ENCODE measurements at regions not wholly inside any gene's neighbourhood (a gene's known extent, or its start where the extent isn't known, plus 50 kb on each side); places are given as distances from the start of the nearest gene placed in this dataset.
"Not testable (repeated sequence)": the region's sequence is repeated elsewhere in the genome, so short reads cannot be mapped to it uniquely, and the experiment has no call there.

- DNase-seq (ENCODE audit: low read depth): no peak
Observed at GRCh38 chr10:126722726-126723125, 52.2 kb upstream of the C10orf90 start.

GRCh38 chr10:126723226-126723625 lies 52.7 kb upstream of the C10orf90 start:
- DNase-seq (ENCODE audit: low read depth): no peak

GRCh38 chr10:126729314-126729870 lies 58.9 kb upstream of the C10orf90 start:
- no peak for DNase-seq (ENCODE audit: low read depth)

GRCh38 chr10:126730856-126731609 lies 60.5 kb upstream of the C10orf90 start:
- no peak for DNase-seq (ENCODE audit: low read depth)

GRCh38 chr10:126731610-126731990 lies 61.1 kb upstream of the C10orf90 start:
- no peak for DNase-seq (ENCODE audit: low read depth)

- DNase-seq (ENCODE audit: low read depth): no peak
Observed at GRCh38 chr10:126732308-126732707, 61.8 kb upstream of the C10orf90 start.

GRCh38 chr10:126732868-126733267 lies 62.4 kb upstream of the C10orf90 start:
- no peak for DNase-seq (ENCODE audit: low read depth)

- no peak for DNase-seq (ENCODE audit: low read depth)
Observed at GRCh38 chr10:126734015-126734414, 63.5 kb upstream of the C10orf90 start.

GRCh38 chr10:126734967-126735366 lies 64.5 kb upstream of the C10orf90 start:
- DNase-seq (ENCODE audit: low read depth): no peak

- DNase-seq (ENCODE audit: low read depth): no peak
Observed at GRCh38 chr10:126736142-126736541, 65.6 kb upstream of the C10orf90 start.

GRCh38 chr10:126736727-126737126 lies 66.2 kb upstream of the C10orf90 start:
- no peak for DNase-seq (ENCODE audit: low read depth)

GRCh38 chr10:126738001-126738400 lies 67.5 kb upstream of the C10orf90 start:
- no peak for DNase-seq (ENCODE audit: low read depth)

GRCh38 chr10:126744571-126744970 lies 74.1 kb upstream of the C10orf90 start:
- DNase-seq (ENCODE audit: low read depth): no peak

- DNase-seq (ENCODE audit: low read depth): peak; percentile 2
Observed at GRCh38 chr10:126749015-126749655, 78.6 kb upstream of the C10orf90 start.

GRCh38 chr10:126754966-126755365 lies 84.5 kb upstream of the C10orf90 start:
- no peak for DNase-seq (ENCODE audit: low read depth)

GRCh38 chr10:126758867-126759266 lies 88.4 kb upstream of the C10orf90 start:
- DNase-seq (ENCODE audit: low read depth): no peak

- no peak for DNase-seq (ENCODE audit: low read depth)
Observed at GRCh38 chr10:126759531-126759930, 89.0 kb upstream of the C10orf90 start.

- DNase-seq (ENCODE audit: low read depth): not testable (repeated sequence)
Observed at GRCh38 chr10:126766646-126767045, 96.2 kb upstream of the C10orf90 start.

GRCh38 chr10:126770809-126771208 lies 100.3 kb upstream of the C10orf90 start:
- no peak for DNase-seq (ENCODE audit: low read depth)

GRCh38 chr10:126776168-126776567 lies 105.7 kb upstream of the C10orf90 start:
- no peak for DNase-seq (ENCODE audit: low read depth)

- DNase-seq (ENCODE audit: low read depth): no peak
Observed at GRCh38 chr10:126777714-126778113, 107.2 kb upstream of the C10orf90 start.

GRCh38 chr10:126781450-126782216 lies 111.1 kb upstream of the C10orf90 start:
- DNase-seq (ENCODE audit: low read depth): no peak
